Peyer's patch (tissue), 4 donors: ENCODE measurements at regions not wholly inside any gene's neighbourhood (a gene's known extent, or its start where the extent isn't known, plus 50 kb on each side); places are given as distances from the start of the nearest gene placed in this dataset.

Experiments
- POLR2A ChIP-seq, 2 donors: fragments of 450-650 bp; IDR thresholded peaks; one replicate each; pipeline ENCODE4 v1.5.1; 2017; ENCODE audit warnings: antibody characterized with exemption in 2 of 2, mild to moderate bottlenecking in 2 of 2, moderate library complexity in 2 of 2
- TF ChIP-seq, protein P1 (sequence below), 6 experiments: fragments of 450-650 bp in 4 of 6; fragments of 200-600 bp in 2 of 6; sonication (generic) in 1 of 6; IDR thresholded peaks; one replicate each; pipeline ENCODE4 v1.5.1; 2017 to 2019; ENCODE audit warnings: antibody characterized with exemption in 6 of 6, mild to moderate bottlenecking in 3 of 6, moderate library complexity in 1 of 6

DNA sequence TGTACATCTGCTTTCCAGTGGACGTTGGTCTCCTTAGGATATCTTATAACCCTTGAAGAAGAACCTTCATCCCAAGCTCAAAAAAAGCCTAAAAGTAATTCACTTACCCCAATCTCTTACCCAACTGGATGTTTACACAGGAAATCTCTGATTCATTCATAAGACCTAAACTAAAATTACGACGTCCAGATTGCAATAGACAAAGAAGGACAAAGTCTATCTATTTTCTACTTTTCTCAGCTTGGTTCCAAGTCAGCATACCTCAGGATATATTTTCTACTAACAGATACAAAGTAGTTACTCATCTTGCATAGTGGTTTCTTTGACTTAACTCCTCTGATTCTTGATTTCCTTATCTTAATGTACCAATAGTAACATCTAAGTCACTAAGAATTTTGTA is 669.9 kb downstream of the OTOL1 start:
- TF ChIP-seq, protein P1, sequence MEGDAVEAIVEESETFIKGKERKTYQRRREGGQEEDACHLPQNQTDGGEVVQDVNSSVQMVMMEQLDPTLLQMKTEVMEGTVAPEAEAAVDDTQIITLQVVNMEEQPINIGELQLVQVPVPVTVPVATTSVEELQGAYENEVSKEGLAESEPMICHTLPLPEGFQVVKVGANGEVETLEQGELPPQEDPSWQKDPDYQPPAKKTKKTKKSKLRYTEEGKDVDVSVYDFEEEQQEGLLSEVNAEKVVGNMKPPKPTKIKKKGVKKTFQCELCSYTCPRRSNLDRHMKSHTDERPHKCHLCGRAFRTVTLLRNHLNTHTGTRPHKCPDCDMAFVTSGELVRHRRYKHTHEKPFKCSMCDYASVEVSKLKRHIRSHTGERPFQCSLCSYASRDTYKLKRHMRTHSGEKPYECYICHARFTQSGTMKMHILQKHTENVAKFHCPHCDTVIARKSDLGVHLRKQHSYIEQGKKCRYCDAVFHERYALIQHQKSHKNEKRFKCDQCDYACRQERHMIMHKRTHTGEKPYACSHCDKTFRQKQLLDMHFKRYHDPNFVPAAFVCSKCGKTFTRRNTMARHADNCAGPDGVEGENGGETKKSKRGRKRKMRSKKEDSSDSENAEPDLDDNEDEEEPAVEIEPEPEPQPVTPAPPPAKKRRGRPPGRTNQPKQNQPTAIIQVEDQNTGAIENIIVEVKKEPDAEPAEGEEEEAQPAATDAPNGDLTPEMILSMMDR (IDR thresholded peaks at IDR 0.05), result no peak
- TF ChIP-seq POLR2A (IDR thresholded peaks at IDR 0.05), result no peak
